Activated naive CD8-positive, alpha-beta T cell treated with anti-CD3 and anti-CD28 coated beads, Interleukin-2, amount 50 U/mL, for 24 hours (primary cell): ENCODE measurements at regions not wholly inside any gene's neighbourhood (a gene's known extent, or its start where the extent isn't known, plus 50 kb on each side); places are given as distances from the start of the nearest gene placed in this dataset.
"Not testable (repeated sequence)": the region's sequence is repeated elsewhere in the genome, so short reads cannot be mapped to it uniquely, and the experiment has no call there.

Source experiments
- ATAC-seq: fragments of 150-1000 bp; cut with Tn5 transposase; one replicate; pipeline ENCODE4 v1.10.0; 2021
- DNase-seq: peaks from one replicate; pipeline ENCODE4 v3.0.0; 2021
- H3K27ac Mint-ChIP-seq: one replicate; pipeline ENCODE4 v1.8.0; 2021; ENCODE audit warnings: mild to moderate bottlenecking, mixed read lengths
- H3K27me3 Mint-ChIP-seq: one replicate; pipeline ENCODE4 v1.8.0; 2021; ENCODE audit warnings: mixed read lengths
- H3K36me3 Mint-ChIP-seq: one replicate; pipeline ENCODE4 v1.8.0; 2021; ENCODE audit warnings: low read depth, mixed read lengths
- H3K4me1 Mint-ChIP-seq: one replicate; pipeline ENCODE4 v1.8.0; 2021; ENCODE audit warnings: mixed read lengths
- H3K4me3 Mint-ChIP-seq: one replicate; pipeline ENCODE4 v1.8.0; 2021; ENCODE audit warnings: mild to moderate bottlenecking, moderate library complexity, mixed read lengths
- H3K9me3 Mint-ChIP-seq: one replicate; pipeline ENCODE4 v1.8.0; 2021; ENCODE audit warnings: mixed read lengths

DNA sequence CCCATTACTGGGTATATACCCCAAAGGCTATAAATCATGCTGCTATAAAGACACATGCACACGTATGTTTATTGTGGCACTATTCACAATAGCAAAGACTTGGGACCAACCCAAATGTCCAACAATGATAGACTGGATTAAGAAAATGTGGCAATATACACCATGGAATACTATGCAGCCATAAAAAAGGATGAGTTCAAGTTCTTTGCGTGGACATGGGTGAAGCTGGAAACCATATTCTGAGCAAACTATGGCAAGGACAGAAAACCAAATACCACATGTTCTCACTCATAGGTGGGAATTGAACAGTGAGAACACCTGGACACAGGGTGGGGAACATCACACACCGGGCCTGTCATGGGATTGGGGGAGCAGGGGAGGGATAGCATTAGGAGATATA lies 54.4 kb upstream of the MUCL1 start:
- H3K4me1 Mint-ChIP-seq, ATAC-seq, DNase-seq, H3K27ac Mint-ChIP-seq, H3K36me3 Mint-ChIP-seq, H3K4me3 Mint-ChIP-seq, H3K27me3 Mint-ChIP-seq, H3K9me3 Mint-ChIP-seq: not testable (repeated sequence)

DNA sequence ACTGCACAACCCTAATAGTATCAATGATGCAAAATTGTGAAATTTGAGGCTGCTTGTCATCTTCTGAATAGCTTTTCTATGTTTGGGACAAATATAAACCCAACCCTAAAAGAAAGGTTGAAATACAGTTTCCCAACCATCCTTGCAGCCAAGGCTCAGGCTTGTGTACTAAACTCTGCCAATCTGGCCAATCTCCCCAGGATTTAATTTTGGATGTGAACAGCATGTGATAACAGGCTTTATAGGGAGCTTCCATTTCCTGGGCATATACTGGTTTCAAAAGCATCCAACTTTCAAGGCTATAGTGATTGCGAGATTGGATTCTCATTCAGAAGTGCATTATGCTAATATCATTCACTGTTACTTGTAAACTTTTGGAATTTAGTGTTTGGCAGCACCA lies 55.7 kb upstream of the MUCL1 start:
- Mint-ChIP-seq H3K4me3 (no peak overlapping the region), H3K27me3 (peaks cover 3% of the 10 kb centered on the region), H3K9me3 (no peaks in the 10 kb centered on the region), H3K4me1 (no peaks in the 10 kb centered on the region), H3K36me3 (no peaks in the 10 kb centered on the region), H3K27ac (no peak overlapping the region)
- DNase-seq (no peak), ATAC-seq (no peak)

DNA sequence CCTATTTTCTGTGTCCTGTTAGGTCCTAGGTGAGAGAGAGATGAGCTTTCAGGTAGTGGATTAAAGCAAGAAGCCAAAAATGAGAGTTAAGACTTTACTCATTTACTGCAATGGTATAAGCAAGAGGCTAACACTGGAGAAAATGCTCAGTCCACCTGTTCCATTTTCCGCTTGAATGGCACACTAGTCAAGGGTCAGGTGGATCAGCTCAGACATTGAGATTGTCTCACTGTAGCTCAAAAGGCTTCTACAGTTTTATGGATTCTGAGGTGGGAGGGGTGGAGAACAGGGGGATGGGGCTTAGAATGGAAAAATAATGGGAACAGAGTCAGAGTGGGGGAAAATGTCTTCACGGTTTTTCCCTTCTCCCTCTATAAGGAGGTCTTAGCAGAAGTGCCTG lies 57.3 kb upstream of the MUCL1 start:
- Mint-ChIP-seq H3K4me3 (no peak overlapping the region), H3K4me1 (no peaks in the 10 kb centered on the region), H3K36me3 (no peaks in the 10 kb centered on the region), H3K9me3 (no peaks in the 10 kb centered on the region), H3K27ac (no peak overlapping the region), H3K27me3 (peaks cover 3% of the 10 kb centered on the region)
- DNase-seq = no peak
- ATAC-seq = no peak

DNA sequence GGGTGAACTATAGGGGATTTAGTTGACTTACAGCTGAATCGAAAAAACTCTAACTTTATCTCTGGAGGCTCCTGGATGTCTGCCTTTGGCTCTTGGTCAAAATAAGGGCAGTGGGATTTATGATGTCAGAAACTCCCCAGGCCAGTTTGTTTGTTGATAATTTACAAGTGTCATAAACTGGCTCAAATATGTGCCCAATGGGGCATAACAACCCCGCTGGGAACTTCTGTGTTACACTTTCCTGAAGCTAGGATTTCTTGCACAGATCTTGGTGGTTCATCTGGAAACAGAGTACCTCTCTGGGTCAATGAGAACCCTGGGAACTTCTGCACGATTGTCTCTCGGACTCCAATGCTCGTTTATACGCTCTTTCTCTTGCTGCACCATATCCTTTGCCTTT lies 58.7 kb upstream of the MUCL1 start:
- DNase-seq = no peak
- Mint-ChIP-seq H3K27me3 (peaks cover 3% of the 10 kb centered on the region), H3K4me3 (no peak overlapping the region), H3K27ac (no peak overlapping the region), H3K9me3 (no peaks in the 10 kb centered on the region), H3K36me3 (no peaks in the 10 kb centered on the region), H3K4me1 (no peaks in the 10 kb centered on the region)
- no peak for ATAC-seq

DNA sequence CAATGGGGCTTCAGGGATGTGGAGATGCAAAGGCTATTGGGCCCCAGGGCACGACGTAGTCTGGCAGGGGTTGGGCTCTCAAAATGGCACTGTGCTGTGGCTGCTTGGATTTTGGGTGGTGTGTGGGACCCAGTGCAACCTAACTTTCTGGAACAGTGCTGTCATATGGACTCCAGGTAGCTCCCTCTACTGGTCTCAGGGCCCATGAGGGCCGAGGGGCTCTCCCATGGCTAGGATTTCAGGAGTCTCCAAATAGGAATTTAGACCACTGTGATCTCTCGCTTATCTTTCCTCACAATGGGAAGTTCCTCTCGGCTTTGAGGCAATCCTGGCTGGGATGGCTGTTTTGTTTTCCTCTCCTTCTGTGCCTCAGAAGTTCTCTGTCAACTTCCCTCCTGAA lies 68.2 kb upstream of the MUCL1 start:
- peaks cover 7% of the 10 kb centered on the region for H3K27me3 Mint-ChIP-seq
- H3K27ac Mint-ChIP-seq = no peak overlapping the region
- peaks cover 32% of the 10 kb centered on the region for H3K9me3 Mint-ChIP-seq
- H3K4me3 Mint-ChIP-seq = no peak overlapping the region
- H3K4me1 Mint-ChIP-seq = no peaks in the 10 kb centered on the region
- ATAC-seq = no peak
- no peaks in the 10 kb centered on the region for H3K36me3 Mint-ChIP-seq
- DNase-seq = no peak

DNA sequence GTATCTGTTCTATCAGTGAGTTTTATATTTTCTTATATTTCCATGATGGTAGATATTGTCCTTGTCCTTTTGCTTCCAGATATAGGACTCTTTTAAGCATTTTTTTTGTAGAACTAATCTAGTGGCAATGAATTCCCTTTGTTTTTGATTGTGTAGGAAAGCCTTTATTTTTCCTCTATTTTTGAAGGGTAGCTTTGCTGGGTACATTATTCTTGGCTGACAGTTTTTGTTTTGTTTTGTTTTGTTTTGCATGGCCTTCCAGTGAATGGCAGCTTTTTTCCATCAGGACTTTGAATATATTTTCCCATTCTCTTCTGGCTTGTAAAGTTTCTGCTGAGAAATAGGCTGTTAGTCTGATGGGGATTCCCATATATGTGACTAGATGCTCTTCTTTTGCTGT lies 70.2 kb upstream of the MUCL1 start:
- H3K4me1 Mint-ChIP-seq = no peaks in the 10 kb centered on the region
- peaks cover 32% of the 10 kb centered on the region for H3K9me3 Mint-ChIP-seq
- H3K27ac Mint-ChIP-seq = no peak overlapping the region
- peaks cover 1% of the 10 kb centered on the region for H3K36me3 Mint-ChIP-seq
- ATAC-seq (no peak), DNase-seq (no peak)
- H3K4me3 Mint-ChIP-seq = no peak overlapping the region
- peaks cover 7% of the 10 kb centered on the region for H3K27me3 Mint-ChIP-seq

DNA sequence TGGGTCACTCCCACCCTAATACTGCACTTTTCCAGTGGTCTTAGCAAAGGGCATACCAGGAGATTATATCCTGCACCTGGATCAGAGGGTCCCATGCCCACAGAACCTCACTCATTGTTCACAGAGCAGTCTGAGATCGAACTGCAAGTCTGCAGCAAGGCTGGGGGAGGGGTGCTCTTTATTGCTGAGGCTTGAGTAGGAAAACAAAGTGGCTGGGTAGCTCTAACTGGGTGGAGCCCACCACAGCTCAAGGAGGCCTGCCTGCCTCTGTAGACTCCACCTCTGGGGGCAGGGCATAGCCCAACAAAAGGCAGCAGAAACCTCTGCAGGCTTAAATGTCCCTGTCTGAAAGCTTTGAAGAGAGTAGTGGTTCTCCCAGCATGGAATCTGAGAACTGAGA lies 77.3 kb upstream of the MUCL1 start:
- H3K9me3 Mint-ChIP-seq, H3K36me3 Mint-ChIP-seq, H3K27me3 Mint-ChIP-seq, ATAC-seq, H3K4me3 Mint-ChIP-seq, H3K27ac Mint-ChIP-seq, DNase-seq: not testable (repeated sequence)
- peaks cover 17% of the 10 kb centered on the region for H3K4me1 Mint-ChIP-seq

DNA sequence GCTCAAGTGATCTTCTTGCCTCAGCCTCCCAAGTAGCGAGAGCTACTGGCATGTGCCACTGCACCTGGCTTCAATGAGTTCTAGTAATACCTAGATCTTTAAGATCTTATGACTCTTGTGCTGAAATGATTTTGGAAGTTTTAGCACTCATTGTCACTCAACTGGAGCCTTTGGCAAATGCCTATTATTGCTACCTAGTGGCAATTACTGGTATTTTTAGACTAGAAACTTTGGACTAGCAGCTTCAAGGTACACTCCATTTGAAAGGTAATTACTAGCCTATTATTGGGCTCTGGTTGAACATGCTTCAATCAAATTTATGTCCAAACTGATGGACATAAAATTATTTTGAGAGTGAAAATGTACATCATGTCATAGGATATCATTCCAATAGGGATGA lies 80.7 kb upstream of the MUCL1 start:
- no peak for ATAC-seq
- no peaks in the 10 kb centered on the region for H3K36me3 Mint-ChIP-seq

DNA sequence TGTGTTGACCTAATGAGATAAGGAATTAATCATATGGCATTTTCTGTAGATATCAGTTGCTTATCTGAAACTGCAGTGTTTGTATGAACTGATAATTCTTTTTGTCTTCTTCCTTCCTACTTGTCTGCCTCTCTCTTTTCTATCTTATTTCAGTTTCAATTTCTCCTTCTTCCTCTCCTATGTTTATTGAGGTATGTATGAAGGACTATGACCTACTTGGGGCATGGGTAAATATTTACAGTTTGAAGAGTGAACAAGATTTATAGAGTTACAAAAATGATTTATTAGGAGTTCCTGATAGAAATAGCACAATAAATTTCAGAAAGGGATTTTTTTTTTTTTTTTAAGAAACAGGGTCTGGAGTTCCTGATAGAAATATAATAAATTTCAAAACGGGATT lies 88.7 kb upstream of the MUCL1 start:
- ATAC-seq = no peak
- no peaks in the 10 kb centered on the region for H3K36me3 Mint-ChIP-seq

More for the DNA sequence above, 80.7 kb upstream of the MUCL1 start:
- no peak for DNase-seq
- H3K9me3 Mint-ChIP-seq = peaks cover 4% of the 10 kb centered on the region
- no peak overlapping the region for H3K4me3 Mint-ChIP-seq
- peaks cover 17% of the 10 kb centered on the region for H3K4me1 Mint-ChIP-seq
- no peak overlapping the region for H3K27ac Mint-ChIP-seq
- no peaks in the 10 kb centered on the region for H3K27me3 Mint-ChIP-seq

DNA sequence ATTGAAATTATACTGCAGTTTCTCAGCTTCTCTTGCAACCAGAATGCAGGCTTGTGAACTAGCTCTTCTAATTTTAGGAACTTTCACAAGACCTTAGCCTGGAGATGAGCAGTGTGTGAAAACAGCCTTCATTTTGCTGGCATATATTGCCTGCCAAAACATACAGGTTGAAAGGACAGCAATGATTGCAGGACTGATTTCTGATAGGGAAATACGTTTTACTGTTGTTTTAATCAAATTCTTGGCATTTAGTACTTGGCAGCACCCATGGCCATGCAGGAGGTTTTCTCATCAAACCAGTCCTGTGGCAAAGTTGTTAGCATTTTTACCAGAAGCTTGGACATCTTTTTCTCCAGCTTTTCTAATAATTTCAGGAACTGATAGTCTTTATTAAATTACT lies 91.9 kb upstream of the MUCL1 start:
- Mint-ChIP-seq H3K4me1 (peaks cover 22% of the 10 kb centered on the region), H3K27ac (no peak overlapping the region), H3K36me3 (peaks cover 6% of the 10 kb centered on the region), H3K4me3 (no peak overlapping the region), H3K27me3 (no peaks in the 10 kb centered on the region), H3K9me3 (peaks cover 9% of the 10 kb centered on the region)
- no peak for ATAC-seq
- no peak for DNase-seq

More for the DNA sequence above, 88.7 kb upstream of the MUCL1 start:
- Mint-ChIP-seq H3K27me3 (no peaks in the 10 kb centered on the region), H3K4me1 (peaks cover 16% of the 10 kb centered on the region), H3K4me3 (no peak overlapping the region), H3K27ac (no peak overlapping the region), H3K9me3 (no peaks in the 10 kb centered on the region)
- DNase-seq = no peak

DNA sequence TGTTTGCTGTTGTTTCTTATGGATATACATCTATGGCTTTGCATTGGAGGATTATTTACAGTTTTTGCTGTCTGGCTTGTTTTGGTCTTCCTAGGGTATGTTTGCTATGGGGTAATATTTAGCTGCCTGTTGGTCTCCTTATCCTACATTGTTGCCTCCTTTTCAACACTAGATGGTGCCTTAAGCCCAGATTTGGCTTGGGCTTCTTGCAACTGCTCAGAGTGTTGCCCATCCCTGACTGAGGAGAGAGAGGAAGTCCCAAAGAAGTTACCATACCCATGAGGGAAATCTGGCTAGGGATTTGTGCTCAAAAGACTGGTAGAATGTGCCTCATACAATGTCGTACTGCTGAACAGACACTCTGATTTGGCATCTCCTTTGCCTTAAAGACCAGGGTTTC lies 94.6 kb upstream of the MUCL1 start:
- Mint-ChIP-seq H3K27me3 (no peaks in the 10 kb centered on the region), H3K36me3 (peaks cover 6% of the 10 kb centered on the region), H3K27ac (no peak overlapping the region), H3K9me3 (peaks cover 9% of the 10 kb centered on the region), H3K4me3 (no peak overlapping the region), H3K4me1 (peaks cover 16% of the 10 kb centered on the region)
- DNase-seq (no peak), ATAC-seq (peak; percentile 65)

DNA sequence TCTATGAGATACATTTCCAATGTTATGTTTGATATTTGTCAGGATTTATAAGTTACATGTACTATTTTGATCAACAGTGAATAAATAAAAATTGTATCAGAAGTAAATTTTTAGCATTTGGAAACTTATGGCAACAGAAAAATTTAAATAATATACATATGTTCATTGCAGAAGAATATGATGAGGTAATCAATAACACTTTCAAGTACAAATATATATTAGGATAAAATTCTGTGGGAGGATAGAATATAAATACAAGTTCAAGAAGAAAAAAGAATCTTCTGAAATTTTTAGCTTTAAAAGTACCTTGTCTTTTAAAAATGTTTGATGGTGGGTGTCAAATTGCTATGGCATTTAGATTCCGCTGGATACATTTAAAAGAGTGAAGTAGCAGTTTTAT lies 102.8 kb upstream of the MUCL1 start:
- Mint-ChIP-seq H3K27me3 (no peaks in the 10 kb centered on the region), H3K4me1 (peaks cover 18% of the 10 kb centered on the region), H3K36me3 (no peaks in the 10 kb centered on the region), H3K27ac (no peak overlapping the region), H3K9me3 (no peaks in the 10 kb centered on the region), H3K4me3 (no peak overlapping the region)
- DNase-seq (no peak), ATAC-seq (no peak)

DNA sequence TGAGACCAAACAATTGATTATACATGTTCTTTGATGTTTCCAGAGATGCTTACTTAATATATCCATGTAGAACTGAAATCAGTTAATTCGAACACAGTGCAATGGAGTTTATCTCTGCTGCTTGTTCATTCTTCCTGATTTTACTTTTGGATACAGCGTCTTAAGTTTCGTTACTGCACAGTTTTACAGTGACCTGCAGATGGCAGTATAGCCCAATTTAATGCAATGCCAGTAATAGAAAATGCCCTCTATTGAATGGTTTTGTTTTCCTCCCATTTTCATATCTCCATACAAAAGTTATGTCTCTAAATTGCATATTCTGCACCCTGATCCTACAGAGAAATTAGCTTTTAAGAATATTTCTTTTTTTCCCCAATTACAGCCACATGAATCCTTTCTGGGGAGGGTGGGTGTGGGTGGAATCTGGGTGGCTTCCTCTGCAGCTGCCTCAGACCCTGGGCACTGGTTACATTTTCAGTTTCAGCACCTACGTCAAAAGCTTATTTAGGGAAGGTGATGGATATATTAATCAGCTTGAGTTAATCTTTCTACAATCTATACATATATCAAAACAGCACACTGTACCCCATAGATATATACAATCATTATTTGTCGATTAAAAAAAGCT lies 101.1 kb upstream of the DCD start:
- no peak overlapping the region for H3K27ac Mint-ChIP-seq
- no peak overlapping the region for H3K4me3 Mint-ChIP-seq
- H3K9me3 Mint-ChIP-seq = no peaks in the 10 kb centered on the region
- H3K36me3 Mint-ChIP-seq = no peaks in the 10 kb centered on the region
- DNase-seq (peak; percentile 29), ATAC-seq (peak; percentile 49)
- H3K4me1 Mint-ChIP-seq = peaks cover 18% of the 10 kb centered on the region
- H3K27me3 Mint-ChIP-seq = no peaks in the 10 kb centered on the region

DNA sequence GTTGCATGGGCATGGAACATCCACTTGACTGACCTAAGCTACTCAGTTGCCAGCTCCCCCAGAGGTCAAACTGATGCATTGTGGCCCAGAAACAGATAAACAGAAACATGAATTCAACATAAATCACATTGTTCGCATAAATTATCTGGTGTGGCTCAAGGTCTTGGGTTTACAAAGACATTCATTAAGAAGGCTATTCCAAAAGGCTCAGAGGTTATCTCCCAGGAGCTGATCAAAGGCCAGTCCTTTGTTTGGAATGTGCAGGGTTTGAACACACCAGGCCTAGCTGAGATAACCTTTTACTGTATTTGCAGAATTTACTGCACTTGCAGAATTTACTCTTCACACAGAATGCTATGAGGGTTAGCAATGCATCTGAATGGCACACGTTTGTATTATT lies 96.4 kb upstream of the DCD start:
- Mint-ChIP-seq H3K4me1 (peaks cover 39% of the 10 kb centered on the region), H3K9me3 (no peaks in the 10 kb centered on the region), H3K4me3 (no peak overlapping the region), H3K27ac (no peak overlapping the region), H3K27me3 (no peaks in the 10 kb centered on the region), H3K36me3 (no peaks in the 10 kb centered on the region)
- ATAC-seq = no peak
- no peak for DNase-seq

DNA sequence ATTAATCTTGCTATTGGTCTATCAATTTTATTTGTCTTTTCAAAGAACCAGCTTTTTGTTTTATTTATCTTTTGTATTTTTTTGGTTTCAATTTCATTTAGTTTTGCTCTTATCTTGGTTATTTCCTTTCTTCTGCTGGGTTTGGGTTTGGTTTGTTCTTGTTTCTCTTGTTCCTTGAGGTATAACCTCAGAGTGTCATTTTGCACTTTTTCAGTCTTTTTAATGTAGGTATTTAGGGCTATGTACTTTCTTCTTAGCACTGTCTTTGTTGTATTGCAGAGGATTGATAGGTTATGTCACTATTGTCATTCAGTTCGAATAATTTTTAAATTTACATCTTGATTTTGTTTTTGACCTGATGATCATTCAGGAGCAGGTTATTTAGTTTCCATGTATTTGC lies 92.7 kb upstream of the DCD start:
- Mint-ChIP-seq H3K9me3 (peaks cover 7% of the 10 kb centered on the region), H3K4me1 (peaks cover 41% of the 10 kb centered on the region), H3K4me3 (no peak overlapping the region), H3K27me3 (no peaks in the 10 kb centered on the region), H3K36me3 (no peaks in the 10 kb centered on the region), H3K27ac (peak overlapping the region; percentile 1)
- ATAC-seq (no peak), DNase-seq (no peak)

DNA sequence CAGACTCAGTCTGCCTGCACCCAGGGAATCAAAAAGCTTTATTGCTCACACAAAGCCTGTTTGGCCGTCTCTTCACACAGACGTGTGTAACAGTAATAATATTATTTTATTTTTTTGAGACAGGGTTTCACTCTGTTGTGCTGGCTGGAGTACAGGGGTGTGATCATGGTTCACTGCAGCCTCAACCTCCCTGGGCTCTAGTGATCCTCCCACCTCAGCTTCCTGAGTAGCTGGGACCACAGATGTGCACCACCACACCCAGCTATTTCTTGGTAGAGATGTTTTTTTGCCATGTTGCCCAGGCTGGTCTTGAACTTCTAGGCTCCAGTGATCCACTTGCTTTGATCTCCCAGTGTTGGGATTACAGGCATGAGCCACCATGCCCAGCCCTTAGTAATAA lies 88.4 kb upstream of the DCD start:
- H3K9me3 Mint-ChIP-seq = peaks cover 7% of the 10 kb centered on the region
- no peaks in the 10 kb centered on the region for H3K36me3 Mint-ChIP-seq
- no peak for DNase-seq
- peaks cover 25% of the 10 kb centered on the region for H3K4me1 Mint-ChIP-seq
- H3K27me3 Mint-ChIP-seq = no peaks in the 10 kb centered on the region
- no peak overlapping the region for H3K27ac Mint-ChIP-seq
- no peak for ATAC-seq
- no peak overlapping the region for H3K4me3 Mint-ChIP-seq
